Calu3 (cell line): ENCODE measurements at regions not wholly inside any gene's neighbourhood (a gene's known extent, or its start where the extent isn't known, plus 50 kb on each side); places are given as distances from the start of the nearest gene placed in this dataset.

Experiments
- BruUV-seq: library from RNA; stranded (reverse); fragments of 400-500 nt; replicated peaks from 2 replicates; lab custom pipeline; 2021; lab: Mats Ljungman, UMichigan
- CTCF ChIA-PET: fragments of 300-600 bp; sonication (Branson Sonifier 250); formaldehyde crosslinking; loops from one replicate; lab custom pipeline; 2022; ENCODE audit warnings: antibody characterized with exemption; lab: Charles Lee
- DNase-seq: peaks from one replicate; pipeline ENCODE4 v3.0.0; 2022
- H3K27ac Mint-ChIP-seq: one replicate; pipeline ENCODE4 v1.8.0; 2022; ENCODE audit warnings: mixed read lengths; ENCODE audit not compliant: unreplicated experiment
- H3K27me3 Mint-ChIP-seq: one replicate; pipeline ENCODE4 v1.8.0; 2022; ENCODE audit warnings: mixed read lengths; ENCODE audit not compliant: unreplicated experiment
- H3K36me3 Mint-ChIP-seq: one replicate; pipeline ENCODE4 v1.8.0; 2022; ENCODE audit warnings: mild to moderate bottlenecking, moderate library complexity, mixed read lengths; ENCODE audit not compliant: insufficient read depth, unreplicated experiment
- H3K4me1 Mint-ChIP-seq: one replicate; pipeline ENCODE4 v1.8.0; 2022; ENCODE audit warnings: mild to moderate bottlenecking, low read depth, mixed read lengths; ENCODE audit not compliant: unreplicated experiment
- H3K4me3 Mint-ChIP-seq: one replicate; pipeline ENCODE4 v1.8.0; 2022; ENCODE audit warnings: mild to moderate bottlenecking, low read depth, moderate library complexity, mixed read lengths; ENCODE audit not compliant: unreplicated experiment
- H3K9me3 Mint-ChIP-seq: one replicate; pipeline ENCODE4 v1.8.0; 2022; ENCODE audit warnings: low read depth, mixed read lengths; ENCODE audit not compliant: unreplicated experiment
- CTCF ChIP-seq: fragments of 200-600 bp; IDR thresholded peaks from one replicate; pipeline ENCODE4 v1.8.0; 2022; ENCODE audit warnings: antibody characterized with exemption; ENCODE audit not compliant: unreplicated experiment
- intact Hi-C: fragments of 100-400 bp; cut with micrococcal nuclease; formaldehyde crosslinking; loops from one replicate; pipeline ENCODE4 v1.10.0; 2022; ENCODE audit not compliant: unreplicated experiment

- CTCF ChIA-PET: interaction anchor here (0.5 kb wide), 1 partner anchor 79 kb away, joined by 4 read pairs; no protein-coding TSS in a partner anchor
- intact Hi-C loops: no loop called here
- no peaks in the 10 kb centered on the region for H3K27me3 Mint-ChIP-seq
- H3K4me1 Mint-ChIP-seq: no peaks in the 10 kb centered on the region
- H3K36me3 Mint-ChIP-seq: no peaks in the 10 kb centered on the region
- no peak overlapping the region for H3K4me3 Mint-ChIP-seq
- H3K27ac Mint-ChIP-seq: no peak overlapping the region
- no peak for DNase-seq
- peaks cover 34% of the 10 kb centered on the region for H3K9me3 Mint-ChIP-seq
- BruUV-seq: no TSS peak
- no peak for TF ChIP-seq CTCF
Measured at GRCh38 chr22:34490886-34491285, 570.6 kb upstream of the LARGE1 start.

GRCh38 chr22:34493486-34493885 is 572.5 kb upstream of the ISX start:
- Mint-ChIP-seq H3K9me3 (peaks cover 33% of the 10 kb centered on the region), H3K4me3 (no peak overlapping the region), H3K36me3 (no peaks in the 10 kb centered on the region), H3K27ac (no peak overlapping the region), H3K4me1 (no peaks in the 10 kb centered on the region), H3K27me3 (no peaks in the 10 kb centered on the region)
- DNase-seq: no peak
- intact Hi-C loops: no loop called here
- CTCF ChIA-PET: no interaction called here
- TF ChIP-seq CTCF: no peak
- no TSS peak for BruUV-seq

GRCh38 chr22:34501366-34501965 is 564.5 kb upstream of the ISX start:
- TF ChIP-seq CTCF: no peak

GRCh38 chr22:34502821-34503220 is 563.1 kb upstream of the ISX start:
- no peak for DNase-seq
- peaks cover 17% of the 10 kb centered on the region for H3K9me3 Mint-ChIP-seq
- CTCF ChIA-PET: no interaction called here
- no TSS peak for BruUV-seq
- H3K4me1 Mint-ChIP-seq: no peaks in the 10 kb centered on the region
- no peaks in the 10 kb centered on the region for H3K36me3 Mint-ChIP-seq
- intact Hi-C loops: no loop called here
- H3K27me3 Mint-ChIP-seq: no peaks in the 10 kb centered on the region
- TF ChIP-seq CTCF: no peak
- no peak overlapping the region for H3K4me3 Mint-ChIP-seq
- H3K27ac Mint-ChIP-seq: no peak overlapping the region

More at GRCh38 chr22:34501366-34501965, 564.5 kb upstream of the ISX start:
- Mint-ChIP-seq H3K9me3 (peaks cover 21% of the 10 kb centered on the region), H3K4me1 (no peaks in the 10 kb centered on the region), H3K27me3 (no peaks in the 10 kb centered on the region), H3K27ac (no peak overlapping the region), H3K4me3 (no peak overlapping the region), H3K36me3 (no peaks in the 10 kb centered on the region)
- intact Hi-C loops: no loop called here
- BruUV-seq: no TSS peak
- CTCF ChIA-PET: no interaction called here
- no peak for DNase-seq
